Retinal pigment epithelial cell (primary cell): ENCODE measurements at regions not wholly inside any gene's neighbourhood (a gene's known extent, or its start where the extent isn't known, plus 50 kb on each side); places are given as distances from the start of the nearest gene placed in this dataset.

ENCODE experiments used
- DNase-seq: peaks from one replicate; pipeline ENCODE4 v3.0.0-alpha.2; 2010; ENCODE audit warnings: low read depth
- H3K4me3 ChIP-seq: 2 replicates; pipeline ENCODE4 v1.5.1; 2011; ENCODE audit warnings: mild to moderate bottlenecking, low read length, control low read depth, moderate library complexity
- TF ChIP-seq, protein P1 (sequence below): conservative IDR thresholded peaks from 2 replicates; pipeline ENCODE4 v1.5.1; 2011; ENCODE audit warnings: low read depth, low read length, control low read depth, inconsistent platforms

DNA sequence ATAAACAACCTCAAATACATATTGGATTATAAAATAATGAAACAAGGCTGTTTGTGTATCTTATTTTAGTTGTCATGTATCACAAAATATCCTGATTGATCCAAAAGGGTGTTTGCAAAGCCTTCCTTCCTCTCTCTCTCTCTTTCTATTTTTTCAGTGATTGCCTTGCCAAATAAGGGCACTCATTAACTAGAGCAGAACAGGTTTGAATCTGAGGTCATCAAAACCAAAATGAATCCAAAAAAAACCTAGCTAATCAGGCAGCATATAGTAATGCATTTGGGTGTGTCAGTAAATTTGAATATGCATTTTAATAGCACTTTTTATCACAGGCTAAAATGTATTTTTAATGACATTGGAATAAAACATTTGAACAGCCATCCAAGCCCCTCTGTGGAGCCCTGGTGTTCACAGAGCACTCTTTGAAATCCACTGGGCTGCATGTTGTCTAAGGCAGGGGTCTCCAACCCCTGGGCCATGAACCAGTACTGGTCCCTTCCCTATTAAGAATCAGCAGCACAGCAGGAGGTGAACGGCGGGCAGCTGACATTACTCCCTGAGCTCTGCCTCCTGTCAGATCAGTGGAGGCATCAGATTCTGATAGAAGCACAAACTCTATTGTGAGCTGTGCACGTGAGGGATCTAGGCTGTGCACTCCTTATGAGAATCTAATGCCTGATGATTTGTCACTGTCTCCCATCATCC is 171.8 kb upstream of the RAI14 start:
- H3K4me3 ChIP-seq, result no peak overlapping the region
- no peak for DNase-seq
- TF ChIP-seq, protein P1, sequence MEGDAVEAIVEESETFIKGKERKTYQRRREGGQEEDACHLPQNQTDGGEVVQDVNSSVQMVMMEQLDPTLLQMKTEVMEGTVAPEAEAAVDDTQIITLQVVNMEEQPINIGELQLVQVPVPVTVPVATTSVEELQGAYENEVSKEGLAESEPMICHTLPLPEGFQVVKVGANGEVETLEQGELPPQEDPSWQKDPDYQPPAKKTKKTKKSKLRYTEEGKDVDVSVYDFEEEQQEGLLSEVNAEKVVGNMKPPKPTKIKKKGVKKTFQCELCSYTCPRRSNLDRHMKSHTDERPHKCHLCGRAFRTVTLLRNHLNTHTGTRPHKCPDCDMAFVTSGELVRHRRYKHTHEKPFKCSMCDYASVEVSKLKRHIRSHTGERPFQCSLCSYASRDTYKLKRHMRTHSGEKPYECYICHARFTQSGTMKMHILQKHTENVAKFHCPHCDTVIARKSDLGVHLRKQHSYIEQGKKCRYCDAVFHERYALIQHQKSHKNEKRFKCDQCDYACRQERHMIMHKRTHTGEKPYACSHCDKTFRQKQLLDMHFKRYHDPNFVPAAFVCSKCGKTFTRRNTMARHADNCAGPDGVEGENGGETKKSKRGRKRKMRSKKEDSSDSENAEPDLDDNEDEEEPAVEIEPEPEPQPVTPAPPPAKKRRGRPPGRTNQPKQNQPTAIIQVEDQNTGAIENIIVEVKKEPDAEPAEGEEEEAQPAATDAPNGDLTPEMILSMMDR, result no peak

DNA sequence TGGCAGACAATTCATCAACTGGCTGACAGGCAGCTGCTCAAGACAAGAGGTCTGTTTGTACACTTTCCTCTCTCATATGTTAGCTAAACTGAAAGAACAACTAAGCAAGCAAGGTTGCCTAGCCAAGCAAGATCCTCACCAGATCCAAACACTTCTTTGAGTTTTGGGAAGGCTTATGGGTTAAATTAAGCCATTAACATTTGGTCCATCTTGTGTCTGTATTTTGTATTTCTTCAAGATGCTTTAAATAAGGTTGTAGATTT is 170.4 kb upstream of the RAI14 start:
- H3K4me3 ChIP-seq, result no peak overlapping the region
- TF ChIP-seq, protein P1, result no peak
- no peak for DNase-seq

DNA sequence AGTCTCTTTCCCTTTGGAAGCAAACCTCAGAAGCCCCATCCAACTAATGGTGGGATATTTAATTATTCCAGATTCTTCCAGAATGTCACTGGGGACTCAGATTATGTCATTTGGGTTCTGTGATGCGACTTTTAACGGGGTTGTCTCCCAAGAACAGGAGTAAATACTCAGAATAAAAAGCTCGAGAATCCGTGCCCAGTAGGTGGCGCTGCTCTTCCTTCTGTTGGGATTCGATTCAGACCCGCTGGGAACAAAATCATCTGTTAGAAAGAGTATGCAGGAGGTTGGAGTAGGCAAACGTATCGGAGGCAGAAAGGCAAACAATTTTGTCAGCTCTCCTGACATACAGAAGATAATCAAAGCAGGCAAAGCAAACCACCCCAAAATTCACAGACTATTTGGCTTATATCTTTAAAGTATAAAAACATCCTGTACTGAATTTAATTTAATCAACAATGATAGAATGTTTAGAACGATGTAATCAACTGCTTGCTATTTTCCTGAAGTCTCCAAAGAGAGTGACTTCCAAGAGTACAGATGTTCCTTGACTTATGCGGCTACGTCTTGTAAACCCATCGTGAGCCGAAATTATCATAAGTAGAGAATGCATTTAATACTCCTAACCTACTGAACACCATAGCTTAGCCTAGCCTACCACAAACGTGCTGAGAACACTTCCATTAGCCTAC is 169.8 kb upstream of the RAI14 start:
- H3K4me3 ChIP-seq, result no peak overlapping the region
- TF ChIP-seq, protein P1, result peak; percentile 83
- no peak for DNase-seq

DNA sequence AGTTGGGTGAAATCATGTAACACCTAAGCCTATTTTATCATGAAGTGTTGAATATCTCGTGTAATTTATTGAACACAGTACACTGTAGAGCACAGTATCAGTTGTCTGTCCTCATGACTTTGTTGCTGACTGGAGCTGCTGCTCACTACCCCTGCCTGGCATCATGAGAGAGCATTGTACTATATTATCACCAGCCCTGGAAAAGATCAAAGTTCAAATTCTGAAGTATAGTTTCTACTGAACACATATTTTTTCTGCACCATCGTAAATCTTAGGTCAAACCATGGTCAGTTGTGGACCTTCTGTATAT is 169.3 kb upstream of the RAI14 start:
- H3K4me3 ChIP-seq, result no peak overlapping the region
- TF ChIP-seq, protein P1, result no peak
- DNase-seq, result no peak

DNA sequence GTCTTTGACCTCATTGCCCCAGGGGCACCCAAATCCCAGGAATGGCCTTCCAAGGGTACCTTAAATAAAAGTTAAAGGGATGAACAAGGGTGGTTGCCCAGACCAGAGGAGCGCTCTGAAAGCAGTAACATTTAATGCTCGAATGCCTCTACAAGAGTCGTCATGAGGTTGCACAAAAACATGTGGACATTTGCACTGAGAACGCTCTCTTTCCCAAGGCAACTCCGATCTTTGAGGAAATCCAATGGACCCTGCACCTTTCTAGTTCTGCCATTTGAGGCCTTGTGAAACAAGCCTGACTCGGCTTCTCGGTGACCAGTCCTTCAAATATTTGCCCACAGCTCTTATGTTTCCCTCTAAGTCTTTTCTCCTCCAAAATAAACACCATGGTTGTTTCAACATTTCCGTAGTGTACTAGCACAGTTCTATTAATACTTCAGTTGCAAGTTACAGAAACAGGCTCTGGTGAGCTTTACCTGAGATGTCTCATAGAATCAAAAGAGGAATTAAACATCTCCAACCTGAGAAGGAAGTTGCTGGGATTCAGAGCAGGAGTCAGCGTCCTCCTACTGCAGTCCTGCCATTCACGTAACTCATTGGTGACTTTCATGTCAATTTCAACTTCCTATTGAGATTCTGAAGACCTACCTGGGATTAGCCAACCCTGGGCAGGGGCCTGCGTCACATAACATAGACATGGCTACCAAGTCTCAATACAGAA is 168.8 kb upstream of the RAI14 start:
- TF ChIP-seq, protein P1, result no peak
- no peak for DNase-seq
- no peak overlapping the region for H3K4me3 ChIP-seq

DNA sequence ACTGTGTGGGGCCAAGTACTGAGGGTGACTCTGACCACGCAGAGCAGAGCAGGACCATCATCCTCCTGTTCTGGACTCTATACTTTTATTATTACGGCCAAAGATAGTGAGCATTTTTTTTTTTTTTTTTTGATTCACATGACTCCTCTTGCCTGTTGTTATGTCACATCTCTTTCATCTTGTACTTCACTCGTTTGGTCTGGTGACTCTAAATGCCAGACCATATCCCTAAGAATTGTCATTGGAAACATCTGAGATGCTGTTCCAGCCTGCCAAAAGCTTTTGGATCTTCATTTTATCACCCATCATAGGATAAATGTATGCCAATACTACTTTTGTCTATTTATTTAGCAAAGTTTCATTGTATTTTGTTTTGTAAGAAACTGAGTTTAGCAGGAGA is 168.2 kb upstream of the RAI14 start:
- no peak overlapping the region for H3K4me3 ChIP-seq
- TF ChIP-seq, protein P1, result no peak
- no peak for DNase-seq

DNA sequence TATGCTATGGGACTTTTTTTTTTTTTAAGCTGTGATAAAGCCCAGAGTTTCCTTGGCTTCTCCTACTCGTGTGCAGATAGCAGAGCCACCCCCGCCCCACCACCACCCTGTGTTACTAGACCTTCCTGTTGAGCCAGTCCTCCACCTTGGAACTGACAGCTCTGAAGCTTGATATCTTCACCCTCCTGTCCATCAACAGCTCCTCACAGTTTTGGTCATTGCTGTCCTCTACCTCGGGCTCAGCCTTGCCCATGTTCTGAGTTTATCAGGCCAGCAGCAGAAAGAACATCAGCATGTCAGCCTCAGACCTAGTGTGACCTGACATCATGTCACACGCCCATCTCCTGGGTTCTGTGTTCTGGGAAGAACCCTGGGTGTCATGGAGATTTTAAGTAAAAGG is 167.1 kb upstream of the RAI14 start:
- H3K4me3 ChIP-seq, result no peak overlapping the region
- TF ChIP-seq, protein P1, result no peak
- no peak for DNase-seq
